ENCODE measurements at regions not wholly inside any gene's neighbourhood (a gene's known extent, or its start where the extent isn't known, plus 50 kb on each side); places are given as distances from the start of the nearest gene placed in this dataset.

DNA sequence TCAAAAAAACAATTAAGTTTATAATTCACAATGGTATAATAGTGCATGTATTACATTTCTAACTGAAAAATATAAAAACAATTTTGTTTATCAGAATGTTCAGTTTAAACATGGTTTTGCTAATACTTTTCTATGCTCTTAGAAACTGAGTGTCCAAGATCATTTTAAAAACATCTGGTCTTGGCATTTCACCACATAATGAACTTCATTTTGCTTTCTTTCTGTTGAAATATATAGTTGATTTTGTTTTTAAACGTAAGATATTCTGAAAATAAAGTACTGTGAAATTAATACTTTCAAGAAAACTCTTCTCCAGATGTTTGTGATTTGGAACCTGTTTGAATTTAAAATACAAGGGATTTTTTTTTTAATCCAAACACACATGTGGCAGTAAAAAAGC, 264.4 kb downstream of the COL12A1 start:
- no peaks in the 10 kb centered on the region for H4K20me1 ChIP-seq (ENCODE audit: control insufficient read depth, insufficient read depth, low read length, poor library complexity, severe bottlenecking)
- Mint-ChIP-seq H3K9me3 (ENCODE audit: insufficient read depth) (peaks cover 3% of the 10 kb centered on the region), H3K27me3 (no peaks in the 10 kb centered on the region), H3K27ac (no peak overlapping the region), H3K4me3 (no peak overlapping the region), H3K4me1 (no peaks in the 10 kb centered on the region)
- DNase-seq: no peak
- ChIA-PET CTCF (no interaction called here), POLR2A (no interaction called here)
- H3K27me3 ChIP-seq (replicated peaks in 1 of 4; ENCODE audit: control extremely low read depth in 1 of 4, control insufficient read depth in 3 of 4, insufficient read depth in 4 of 4, low read length in 3 of 4): no peaks in the 10 kb centered on the region
- no peak overlapping the region for H3K4me2 ChIP-seq (replicated peaks; ENCODE audit: low read depth, low read length, poor library complexity, severe bottlenecking)
- intact Hi-C loops (cut with micrococcal nuclease): no loop called here
- no peak for ATAC-seq (ENCODE audit: low read depth)
- no peaks in the 10 kb centered on the region for H3K4me1 ChIP-seq (ENCODE audit: control insufficient read depth in 2 of 2, insufficient read depth in 2 of 2, low read length in 2 of 2)
- H3K9me3 ChIP-seq (ENCODE audit: control extremely low read depth in 1 of 3, control insufficient read depth in 2 of 3, insufficient read depth in 1 of 3, low read length in 2 of 3): no peaks in the 10 kb centered on the region
- no peak overlapping the region for H3K4me3 ChIP-seq (ENCODE audit: control extremely low read depth in 1 of 5, extremely low read depth in 1 of 5, insufficient read depth in 1 of 5, low read depth in 2 of 5, low read length in 4 of 5)
- H3K36me3 ChIP-seq (replicated peaks in 1 of 2; ENCODE audit: control extremely low read depth in 1 of 2, control insufficient read depth in 1 of 2, extremely low read depth in 1 of 2, insufficient read depth in 2 of 2, low read length in 1 of 2): no peaks in the 10 kb centered on the region
- no peak overlapping the region for H2AFZ ChIP-seq (ENCODE audit: insufficient read depth, low read depth, low read length, poor library complexity, severe bottlenecking)
- TF ChIP-seq EZH2 (IDR thresholded peaks at IDR 0.05; ENCODE audit: borderline replicate concordance, insufficient read depth, low read depth, low read length, poor library complexity, severe bottlenecking): no peak
- TF ChIP-seq, protein P1, sequence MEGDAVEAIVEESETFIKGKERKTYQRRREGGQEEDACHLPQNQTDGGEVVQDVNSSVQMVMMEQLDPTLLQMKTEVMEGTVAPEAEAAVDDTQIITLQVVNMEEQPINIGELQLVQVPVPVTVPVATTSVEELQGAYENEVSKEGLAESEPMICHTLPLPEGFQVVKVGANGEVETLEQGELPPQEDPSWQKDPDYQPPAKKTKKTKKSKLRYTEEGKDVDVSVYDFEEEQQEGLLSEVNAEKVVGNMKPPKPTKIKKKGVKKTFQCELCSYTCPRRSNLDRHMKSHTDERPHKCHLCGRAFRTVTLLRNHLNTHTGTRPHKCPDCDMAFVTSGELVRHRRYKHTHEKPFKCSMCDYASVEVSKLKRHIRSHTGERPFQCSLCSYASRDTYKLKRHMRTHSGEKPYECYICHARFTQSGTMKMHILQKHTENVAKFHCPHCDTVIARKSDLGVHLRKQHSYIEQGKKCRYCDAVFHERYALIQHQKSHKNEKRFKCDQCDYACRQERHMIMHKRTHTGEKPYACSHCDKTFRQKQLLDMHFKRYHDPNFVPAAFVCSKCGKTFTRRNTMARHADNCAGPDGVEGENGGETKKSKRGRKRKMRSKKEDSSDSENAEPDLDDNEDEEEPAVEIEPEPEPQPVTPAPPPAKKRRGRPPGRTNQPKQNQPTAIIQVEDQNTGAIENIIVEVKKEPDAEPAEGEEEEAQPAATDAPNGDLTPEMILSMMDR (IDR thresholded peaks at IDR 0.05): no peak
- H3K9ac ChIP-seq (ENCODE audit: low read length): no peak overlapping the region
- H3K27ac ChIP-seq (ENCODE audit: low read length in 2 of 2): no peak overlapping the region
- no peaks in the 10 kb centered on the region for H3K79me2 ChIP-seq (ENCODE audit: control insufficient read depth, insufficient read depth, low read length)
- no CpG with 5 or more reads among the region's 1 CpG for WGBS (ENCODE audit: insufficient coverage)

DNA sequence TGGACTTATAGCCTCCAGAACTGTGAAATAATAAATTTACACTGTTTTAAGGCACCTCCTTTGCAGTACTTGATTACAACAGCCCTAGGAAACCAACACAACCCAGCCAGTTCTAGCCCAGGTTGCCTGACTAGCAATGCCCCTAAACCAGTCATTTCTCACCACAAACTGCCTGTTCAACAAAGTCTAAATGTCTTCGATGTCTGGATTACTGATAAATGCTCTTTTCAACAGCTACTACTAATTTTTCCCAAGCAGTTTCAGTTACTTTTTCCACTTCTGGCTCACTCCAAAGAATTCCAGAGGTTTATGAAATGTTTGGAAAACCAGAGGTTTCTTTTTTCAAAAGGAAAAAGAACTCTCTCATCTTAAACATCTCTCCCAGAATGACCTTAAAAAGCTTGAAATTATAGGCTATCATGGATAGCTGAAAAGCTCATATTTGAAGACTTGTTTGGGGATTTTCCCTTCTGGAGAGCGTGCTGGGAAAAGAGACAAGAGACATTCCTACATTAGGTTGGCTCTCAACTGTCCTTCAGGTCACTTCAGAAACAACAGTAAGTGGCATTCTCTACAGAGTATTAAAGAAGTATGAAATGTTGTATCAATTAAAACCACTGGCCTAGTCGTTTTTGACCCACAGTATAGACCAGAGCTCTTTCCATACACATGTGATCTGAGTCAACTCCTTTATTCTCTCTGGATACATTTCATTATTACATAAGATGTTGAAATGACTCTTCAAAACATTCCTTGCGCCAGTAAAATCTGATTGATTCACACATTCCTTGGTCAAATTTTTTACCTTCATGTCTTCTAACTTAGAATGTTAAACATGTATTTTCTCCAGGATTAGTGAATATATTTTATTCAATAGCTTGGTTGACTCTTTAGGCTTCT, 265.9 kb downstream of the COL12A1 start:
- ATAC-seq (ENCODE audit: low read depth): no peak

More for the DNA sequence above, 265.9 kb downstream of the COL12A1 start:
- intact Hi-C loops (cut with micrococcal nuclease): no loop called here
- H3K27ac ChIP-seq (ENCODE audit: low read length in 2 of 2): no peak overlapping the region
- no peaks in the 10 kb centered on the region for H3K27me3 ChIP-seq (replicated peaks in 1 of 4; ENCODE audit: control extremely low read depth in 1 of 4, control insufficient read depth in 3 of 4, insufficient read depth in 4 of 4, low read length in 3 of 4)
- no peaks in the 10 kb centered on the region for H3K36me3 ChIP-seq (replicated peaks in 1 of 2; ENCODE audit: control extremely low read depth in 1 of 2, control insufficient read depth in 1 of 2, extremely low read depth in 1 of 2, insufficient read depth in 2 of 2, low read length in 1 of 2)
- no peaks in the 10 kb centered on the region for H3K79me2 ChIP-seq (ENCODE audit: control insufficient read depth, insufficient read depth, low read length)
- H3K4me3 Mint-ChIP-seq: no peak overlapping the region
- POLR2A ChIA-PET: no interaction called here
- H3K4me1 Mint-ChIP-seq: no peaks in the 10 kb centered on the region
- H4K20me1 ChIP-seq (ENCODE audit: control insufficient read depth, insufficient read depth, low read length, poor library complexity, severe bottlenecking): no peaks in the 10 kb centered on the region
- H3K4me1 ChIP-seq (ENCODE audit: control insufficient read depth in 2 of 2, insufficient read depth in 2 of 2, low read length in 2 of 2): no peaks in the 10 kb centered on the region
- H2AFZ ChIP-seq (ENCODE audit: insufficient read depth, low read depth, low read length, poor library complexity, severe bottlenecking): no peak overlapping the region
- 100% methylated on average over 1 of the region's 4 CpGs for WGBS (ENCODE audit: insufficient coverage)
- no peak for DNase-seq
- H3K9me3 ChIP-seq (ENCODE audit: control extremely low read depth in 1 of 3, control insufficient read depth in 2 of 3, insufficient read depth in 1 of 3, low read length in 2 of 3): no peaks in the 10 kb centered on the region
- H3K9ac ChIP-seq (ENCODE audit: low read length): no peak overlapping the region
- H3K27me3 Mint-ChIP-seq: no peaks in the 10 kb centered on the region
- H3K9me3 Mint-ChIP-seq (ENCODE audit: insufficient read depth): peaks cover 3% of the 10 kb centered on the region
- CTCF ChIA-PET: no interaction called here
- no peak overlapping the region for H3K27ac Mint-ChIP-seq
- no peak overlapping the region for H3K4me3 ChIP-seq (ENCODE audit: control extremely low read depth in 1 of 5, extremely low read depth in 1 of 5, insufficient read depth in 1 of 5, low read depth in 2 of 5, low read length in 4 of 5)
- no peak for TF ChIP-seq EZH2 (IDR thresholded peaks at IDR 0.05; ENCODE audit: borderline replicate concordance, insufficient read depth, low read depth, low read length, poor library complexity, severe bottlenecking)
- TF ChIP-seq, protein P1 (IDR thresholded peaks at IDR 0.05): no peak
- H3K4me2 ChIP-seq (replicated peaks; ENCODE audit: low read depth, low read length, poor library complexity, severe bottlenecking): no peak overlapping the region
